Dendritic cell treated with granulocyte-macrophage colony-stimulating factor and Interleukin-4, amounts not matched to agents 40 ng/mL and 50 ng/mL, for 4 days (primary cell): ENCODE measurements at regions not wholly inside any gene's neighbourhood (a gene's known extent, or its start where the extent isn't known, plus 50 kb on each side); places are given as distances from the start of the nearest gene placed in this dataset.

Experiments used
- H3K27ac Mint-ChIP-seq: one replicate; pipeline ENCODE4 v1.8.0; 2022; ENCODE audit warnings: mild to moderate bottlenecking, mixed read lengths
- H3K27me3 Mint-ChIP-seq: one replicate; pipeline ENCODE4 v1.8.0; 2022; ENCODE audit warnings: mild to moderate bottlenecking, mixed read lengths
- H3K36me3 Mint-ChIP-seq: one replicate; pipeline ENCODE4 v1.8.0; 2022; ENCODE audit warnings: low read depth, mixed read lengths
- H3K4me1 Mint-ChIP-seq: one replicate; pipeline ENCODE4 v1.8.0; 2022; ENCODE audit warnings: low read depth, mixed read lengths
- H3K4me3 Mint-ChIP-seq: one replicate; pipeline ENCODE4 v1.8.0; 2022; ENCODE audit warnings: mild to moderate bottlenecking, moderate library complexity, mixed read lengths
- H3K9me3 Mint-ChIP-seq: one replicate; pipeline ENCODE4 v1.8.0; 2022; ENCODE audit warnings: mixed read lengths
- intact Hi-C: fragments of 100-400 bp; cut with micrococcal nuclease; formaldehyde crosslinking; loops from one replicate; pipeline ENCODE4 v1.15.0; 2022

DNA sequence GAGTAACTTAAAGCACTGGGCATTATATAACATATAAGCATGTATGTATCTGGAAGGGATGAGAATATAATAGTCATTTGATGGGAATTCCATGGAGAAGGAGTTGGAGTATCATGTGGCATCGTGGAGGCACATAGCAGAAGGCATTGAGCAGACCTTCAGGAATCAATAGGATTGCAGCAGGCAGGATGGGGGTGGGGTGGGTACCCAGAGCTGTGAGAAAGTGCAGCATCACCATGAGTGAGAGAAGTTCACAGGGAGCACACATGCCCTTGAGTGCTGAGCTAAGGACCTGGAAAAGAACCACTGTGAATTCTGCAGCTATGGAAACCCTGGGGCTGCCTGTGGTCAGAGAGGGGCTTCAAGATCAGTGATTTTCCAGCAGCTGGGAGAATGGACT lies 57.3 kb downstream of the MED10 start:
- Mint-ChIP-seq H3K27ac (no peak overlapping the region), H3K36me3 (no peaks in the 10 kb centered on the region)
- intact Hi-C loops, result no loop called here

DNA sequence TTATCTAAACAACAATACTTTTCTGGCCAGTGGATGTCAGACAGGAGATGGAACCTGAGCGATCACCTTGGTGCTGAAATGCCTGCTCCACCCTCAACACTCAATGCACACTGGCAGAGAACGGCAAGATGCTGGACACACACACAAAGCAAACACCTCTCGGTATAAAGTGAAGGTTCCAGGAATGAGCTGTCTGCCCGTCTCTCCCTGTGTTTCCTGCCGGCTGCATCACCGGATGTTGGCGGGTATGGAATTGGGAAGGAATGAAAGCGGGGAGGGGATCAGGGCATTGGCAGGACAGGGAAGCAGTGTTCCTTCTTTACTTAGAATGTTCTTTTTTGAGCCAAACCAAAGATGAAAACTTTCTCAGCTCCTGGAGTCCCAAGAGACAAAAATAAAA lies 59.2 kb downstream of the MED10 start:
- no peak overlapping the region for H3K27ac Mint-ChIP-seq
- H3K36me3 Mint-ChIP-seq, result no peaks in the 10 kb centered on the region
- H3K27me3 Mint-ChIP-seq, result no peaks in the 10 kb centered on the region
- H3K4me1 Mint-ChIP-seq, result no peaks in the 10 kb centered on the region
- H3K4me3 Mint-ChIP-seq, result no peak overlapping the region
- intact Hi-C loops, result no loop called here
- H3K9me3 Mint-ChIP-seq, result no peaks in the 10 kb centered on the region

More for the DNA sequence above, 57.3 kb downstream of the MED10 start:
- no peak overlapping the region for H3K4me3 Mint-ChIP-seq
- no peaks in the 10 kb centered on the region for H3K9me3 Mint-ChIP-seq
- no peaks in the 10 kb centered on the region for H3K27me3 Mint-ChIP-seq
- no peaks in the 10 kb centered on the region for H3K4me1 Mint-ChIP-seq

DNA sequence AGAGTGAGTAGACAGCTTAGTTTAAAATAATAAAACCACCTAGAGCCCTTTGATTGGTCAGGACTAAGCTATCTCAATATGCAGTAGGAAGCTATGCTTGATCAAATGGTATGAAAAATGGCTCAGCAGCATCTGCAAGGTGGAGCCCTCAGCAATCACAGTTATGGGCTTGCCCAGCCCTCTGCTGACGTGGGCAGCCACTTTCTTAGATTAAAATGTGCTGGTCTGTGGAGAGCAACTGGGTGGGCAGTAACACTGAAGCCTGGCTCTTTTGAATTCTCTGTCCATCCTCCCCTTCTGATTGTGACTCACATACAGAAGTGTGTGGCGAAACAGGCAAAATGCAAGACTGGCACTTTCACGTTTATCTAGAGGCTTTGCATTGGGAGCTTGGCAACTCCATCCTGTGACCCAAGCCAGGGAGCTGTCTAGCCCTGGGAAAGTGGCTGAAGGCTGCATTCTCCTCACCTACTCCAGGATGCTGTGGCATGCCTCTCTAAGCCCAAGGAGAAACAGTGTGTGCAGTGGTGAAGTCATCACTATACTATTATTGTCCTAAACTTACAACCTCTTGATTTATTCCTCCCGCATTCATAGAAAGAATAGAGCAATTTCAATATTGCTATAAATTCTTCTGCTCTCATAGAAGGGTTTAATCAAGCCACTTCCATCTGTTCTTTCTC lies 61.1 kb downstream of the MED10 start:
- Mint-ChIP-seq H3K27me3 (no peaks in the 10 kb centered on the region), H3K36me3 (no peaks in the 10 kb centered on the region), H3K4me1 (no peaks in the 10 kb centered on the region), H3K27ac (no peak overlapping the region), H3K4me3 (no peak overlapping the region), H3K9me3 (no peaks in the 10 kb centered on the region)
- intact Hi-C loops, result no loop called here

DNA sequence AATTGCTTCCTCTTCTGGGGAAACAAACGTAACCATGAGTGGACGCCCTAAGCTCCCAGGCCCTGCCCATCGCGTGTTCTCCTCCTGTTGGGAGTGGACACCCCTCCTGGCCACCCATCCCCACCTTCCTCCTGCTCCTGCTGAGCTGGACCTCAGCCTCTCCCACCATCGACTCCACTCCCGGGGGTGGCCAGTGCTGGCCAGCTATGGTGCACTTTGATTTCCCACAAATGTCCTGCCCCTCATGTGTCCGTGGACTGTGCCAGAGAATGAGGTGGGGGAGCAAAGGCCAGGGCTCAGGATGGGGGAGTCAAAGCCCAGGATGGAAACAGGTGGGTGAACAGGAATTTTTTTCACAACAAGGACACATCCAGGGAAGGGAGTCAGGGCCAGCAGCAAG lies 62.8 kb downstream of the MED10 start:
- H3K36me3 Mint-ChIP-seq, result no peaks in the 10 kb centered on the region
- intact Hi-C loops, result no loop called here
- no peak overlapping the region for H3K4me3 Mint-ChIP-seq
- no peaks in the 10 kb centered on the region for H3K9me3 Mint-ChIP-seq
- no peak overlapping the region for H3K27ac Mint-ChIP-seq
- H3K4me1 Mint-ChIP-seq, result no peaks in the 10 kb centered on the region
- H3K27me3 Mint-ChIP-seq, result no peaks in the 10 kb centered on the region

DNA sequence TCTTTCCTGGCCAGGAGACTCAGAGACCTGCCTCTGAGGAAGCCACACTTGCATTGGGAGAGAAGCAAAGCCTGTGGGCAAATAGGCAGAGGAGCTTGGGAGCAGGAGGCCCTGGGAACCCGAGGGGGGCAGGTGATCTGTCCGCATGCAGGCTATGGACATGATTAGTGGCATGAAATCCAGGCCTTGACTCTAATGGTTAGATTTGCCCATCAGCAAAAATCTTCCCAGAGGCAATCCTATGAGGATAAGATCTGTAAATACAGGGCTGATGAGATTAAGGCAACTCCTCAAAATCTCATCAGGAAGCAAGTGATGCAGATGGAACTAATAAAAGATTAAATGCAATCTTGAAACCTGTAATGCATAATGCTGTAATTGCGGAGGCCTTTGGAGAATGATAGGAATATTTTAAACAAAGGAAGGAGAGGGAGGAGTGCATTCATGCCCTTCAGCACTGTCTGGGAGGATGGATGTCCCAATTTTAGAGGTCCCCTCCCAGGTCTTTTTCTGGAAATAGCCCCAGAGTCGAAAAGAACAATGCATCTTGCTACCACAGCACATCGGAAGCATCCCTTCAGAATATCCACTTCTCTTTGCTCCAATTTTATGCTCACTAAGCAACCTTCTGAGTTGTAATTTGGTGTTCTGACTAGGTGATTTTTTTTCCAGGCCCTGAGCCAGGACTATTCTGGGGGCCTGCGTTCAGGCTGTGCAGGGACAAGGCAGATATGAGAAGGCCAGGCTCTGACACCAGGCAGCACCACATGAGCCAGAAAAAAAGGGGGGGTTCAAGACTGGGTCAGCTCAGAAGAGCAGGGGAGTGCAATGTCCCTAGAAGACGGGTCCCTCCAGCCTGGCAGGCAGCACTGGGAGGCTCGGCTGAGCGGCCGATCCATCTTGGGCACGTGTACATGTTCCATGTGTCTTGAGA lies 66.5 kb downstream of the MED10 start:
- H3K27ac Mint-ChIP-seq, result no peak overlapping the region
- no peaks in the 10 kb centered on the region for H3K9me3 Mint-ChIP-seq
- no peaks in the 10 kb centered on the region for H3K4me1 Mint-ChIP-seq
- no peaks in the 10 kb centered on the region for H3K27me3 Mint-ChIP-seq
- H3K36me3 Mint-ChIP-seq, result no peaks in the 10 kb centered on the region
- no peak overlapping the region for H3K4me3 Mint-ChIP-seq
- intact Hi-C loops, result no loop called here

DNA sequence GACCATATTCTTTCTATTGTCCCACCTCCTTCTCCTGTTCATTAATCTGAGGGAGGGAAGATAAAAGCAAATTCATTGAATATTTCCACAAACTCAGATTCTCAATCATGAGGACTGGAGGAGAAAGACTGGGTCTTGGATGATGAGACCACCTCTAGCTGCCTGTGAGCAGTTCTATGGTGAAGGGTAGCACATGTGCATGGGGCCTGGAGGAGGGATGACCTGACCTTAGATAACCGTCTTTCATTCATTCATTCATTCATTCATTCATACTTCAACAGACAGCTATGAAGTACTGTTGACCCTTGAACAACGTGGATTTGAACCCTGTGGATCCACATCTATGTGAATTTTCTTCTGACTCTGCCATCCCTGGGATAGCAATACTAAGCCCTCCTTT lies 68.4 kb downstream of the MED10 start:
- Mint-ChIP-seq H3K27ac (no peak overlapping the region), H3K9me3 (no peaks in the 10 kb centered on the region)
- intact Hi-C loops, result no loop called here

DNA sequence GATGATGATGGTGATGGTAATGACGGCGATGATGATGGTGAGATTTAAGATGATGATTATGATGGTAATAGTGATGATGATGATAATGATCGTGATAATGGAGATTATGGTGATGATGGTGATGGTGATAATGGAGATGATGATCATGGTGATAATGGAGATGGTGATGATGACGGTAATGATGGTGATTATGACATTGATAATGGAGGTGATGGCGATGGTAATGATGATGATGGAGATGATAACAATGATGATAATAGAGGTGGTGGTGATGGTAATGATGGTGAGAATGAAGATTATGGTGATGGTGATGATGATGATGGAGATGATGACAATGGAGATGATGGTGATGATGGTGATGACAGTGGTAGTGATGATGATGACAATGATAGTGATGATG lies 69.7 kb downstream of the MED10 start:
- Mint-ChIP-seq H3K9me3 (no peaks in the 10 kb centered on the region), H3K4me3 (no peak overlapping the region), H3K36me3 (no peaks in the 10 kb centered on the region), H3K27me3 (no peaks in the 10 kb centered on the region), H3K27ac (no peak overlapping the region), H3K4me1 (no peaks in the 10 kb centered on the region)
- intact Hi-C loops, result no loop called here

More for the DNA sequence above, 68.4 kb downstream of the MED10 start:
- Mint-ChIP-seq H3K36me3 (no peaks in the 10 kb centered on the region), H3K4me1 (no peaks in the 10 kb centered on the region), H3K27me3 (no peaks in the 10 kb centered on the region), H3K4me3 (no peak overlapping the region)

DNA sequence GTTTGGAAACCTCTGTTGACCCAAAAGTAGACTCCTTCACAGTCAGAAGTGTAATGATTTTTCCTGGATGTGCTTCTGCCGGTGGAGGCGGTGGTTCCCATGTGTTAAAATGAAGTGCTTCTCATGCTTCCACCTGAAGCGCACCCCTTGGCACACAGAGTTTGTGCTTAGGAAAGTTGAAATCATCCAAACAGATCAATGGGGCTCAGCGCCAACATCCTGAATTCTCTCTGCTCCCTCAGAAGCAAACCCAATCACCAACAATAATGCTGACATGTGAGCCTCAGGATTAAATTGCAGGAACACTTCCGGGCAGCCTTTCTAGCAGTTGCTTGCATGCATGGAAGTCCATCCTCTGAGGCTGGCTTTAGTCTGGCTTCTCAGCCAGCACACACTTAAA lies 71.0 kb downstream of the MED10 start:
- Mint-ChIP-seq H3K36me3 (no peaks in the 10 kb centered on the region), H3K27me3 (no peaks in the 10 kb centered on the region), H3K4me1 (no peaks in the 10 kb centered on the region), H3K4me3 (no peak overlapping the region), H3K27ac (no peak overlapping the region), H3K9me3 (no peaks in the 10 kb centered on the region)
- intact Hi-C loops, result no loop called here

DNA sequence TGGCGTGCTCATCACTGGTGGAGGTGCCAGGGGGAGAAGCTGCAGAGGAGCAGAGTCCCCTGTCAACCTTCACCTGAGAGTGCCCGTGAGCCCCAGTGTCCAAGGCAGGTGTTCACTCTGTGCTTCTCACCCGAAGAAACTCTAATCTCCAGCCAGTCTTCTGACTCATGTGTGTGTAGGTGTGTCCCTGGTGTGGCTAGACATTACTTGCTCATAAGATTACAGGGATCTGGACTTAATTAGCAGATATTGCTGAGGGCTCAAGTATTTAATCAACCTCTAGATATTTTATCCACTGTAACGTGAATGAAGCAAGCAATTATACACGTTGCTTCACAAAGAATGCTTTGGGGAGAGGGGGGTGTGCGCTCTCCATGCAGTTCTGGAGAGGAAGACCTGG lies 72.5 kb downstream of the MED10 start:
- H3K4me1 Mint-ChIP-seq, result no peaks in the 10 kb centered on the region
- no peaks in the 10 kb centered on the region for H3K36me3 Mint-ChIP-seq
- intact Hi-C loops, result no loop called here
- no peak overlapping the region for H3K4me3 Mint-ChIP-seq
- no peak overlapping the region for H3K27ac Mint-ChIP-seq
- H3K27me3 Mint-ChIP-seq, result no peaks in the 10 kb centered on the region
- H3K9me3 Mint-ChIP-seq, result no peaks in the 10 kb centered on the region

DNA sequence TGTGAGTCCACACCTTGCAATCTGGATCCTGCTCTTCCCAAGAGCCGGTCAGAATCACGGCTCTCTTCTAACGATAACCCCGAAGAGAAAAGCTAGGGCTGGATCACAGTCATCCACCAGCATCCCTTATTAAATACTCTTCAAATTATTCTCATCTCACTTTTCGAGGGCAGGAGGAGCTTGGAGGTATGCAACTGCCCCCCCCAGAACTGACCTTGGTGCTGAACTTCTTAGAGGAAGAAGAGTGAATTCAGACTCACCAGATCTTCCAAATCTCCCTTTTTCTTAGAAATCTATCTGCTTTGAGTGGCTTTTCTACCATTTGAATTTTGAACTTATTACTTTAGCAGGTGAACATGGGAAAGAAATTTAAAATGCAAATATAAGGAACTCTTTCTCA lies 75.7 kb downstream of the MED10 start:
- H3K4me3 Mint-ChIP-seq, result no peak overlapping the region

DNA sequence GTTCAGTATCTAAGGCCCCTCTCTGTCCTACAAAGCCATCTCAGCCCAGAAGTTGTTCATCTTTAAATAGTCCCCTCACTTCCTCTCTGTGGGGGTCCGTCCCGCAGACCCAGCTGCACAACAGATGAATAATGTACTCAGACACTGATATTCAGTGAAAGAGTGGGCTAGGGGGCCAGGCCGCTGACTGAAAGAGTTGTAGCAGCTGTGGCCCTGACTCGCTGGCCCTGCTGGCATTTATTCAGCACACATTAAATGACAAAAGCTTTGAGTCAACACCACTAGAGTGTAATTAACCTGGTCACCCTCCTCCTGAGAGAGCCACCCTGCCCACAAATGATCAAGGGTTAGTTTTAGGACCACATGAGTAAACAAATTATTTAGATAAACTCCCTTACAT lies 76.3 kb downstream of the MED10 start:
- no peaks in the 10 kb centered on the region for H3K27me3 Mint-ChIP-seq
- H3K9me3 Mint-ChIP-seq, result no peaks in the 10 kb centered on the region
- H3K4me3 Mint-ChIP-seq, result no peak overlapping the region
- no peaks in the 10 kb centered on the region for H3K36me3 Mint-ChIP-seq
- no peak overlapping the region for H3K27ac Mint-ChIP-seq
- intact Hi-C loops, result no loop called here
- H3K4me1 Mint-ChIP-seq, result no peaks in the 10 kb centered on the region

More for the DNA sequence above, 75.7 kb downstream of the MED10 start:
- Mint-ChIP-seq H3K27me3 (no peaks in the 10 kb centered on the region), H3K9me3 (no peaks in the 10 kb centered on the region), H3K27ac (no peak overlapping the region), H3K36me3 (no peaks in the 10 kb centered on the region), H3K4me1 (no peaks in the 10 kb centered on the region)
- intact Hi-C loops, result no loop called here

DNA sequence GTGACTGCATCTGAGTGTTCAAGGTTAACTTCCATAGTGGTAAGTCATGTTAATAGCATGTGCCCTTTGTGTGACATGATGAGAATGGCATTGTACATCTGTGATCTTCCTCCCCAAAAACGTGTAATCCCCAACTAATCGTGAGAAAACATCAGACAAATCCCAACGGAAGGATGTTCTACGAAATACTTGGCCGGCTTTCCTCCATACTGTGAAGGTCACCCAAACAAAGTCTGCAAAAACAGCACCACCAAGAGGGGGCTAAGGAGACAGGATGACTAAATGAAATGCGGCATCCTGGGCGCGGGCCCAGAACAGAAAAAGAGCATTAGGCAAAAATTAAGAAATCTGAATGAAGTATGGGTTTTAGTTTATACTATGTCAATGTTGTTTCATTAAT lies 81.8 kb downstream of the MED10 start:
- Mint-ChIP-seq H3K27ac (no peak overlapping the region), H3K9me3 (no peaks in the 10 kb centered on the region), H3K4me1 (no peaks in the 10 kb centered on the region), H3K27me3 (no peaks in the 10 kb centered on the region), H3K36me3 (no peaks in the 10 kb centered on the region), H3K4me3 (no peak overlapping the region)
- intact Hi-C loops, result no loop called here

DNA sequence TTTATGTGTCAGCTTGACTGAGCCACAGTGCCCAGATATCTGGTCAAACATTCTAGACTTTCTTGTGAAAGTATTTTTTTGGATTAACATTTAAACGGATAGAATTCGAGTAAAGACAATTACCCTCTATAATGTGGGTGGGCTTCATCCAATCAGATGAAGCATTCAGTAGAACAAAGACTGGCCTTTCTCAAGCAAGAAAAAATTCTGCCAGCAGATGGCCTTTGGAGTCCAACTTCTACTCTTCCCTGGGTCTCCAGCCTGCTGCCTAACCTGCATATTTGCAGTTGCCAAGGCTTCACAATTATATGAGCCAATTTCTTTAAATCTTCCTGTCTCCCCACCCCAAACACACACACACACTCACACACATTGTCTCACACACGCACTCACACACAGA lies 86.4 kb downstream of the MED10 start:
- Mint-ChIP-seq H3K4me1 (no peaks in the 10 kb centered on the region), H3K4me3 (no peak overlapping the region), H3K9me3 (no peaks in the 10 kb centered on the region), H3K27me3 (no peaks in the 10 kb centered on the region), H3K27ac (no peak overlapping the region), H3K36me3 (no peaks in the 10 kb centered on the region)
- intact Hi-C loops, result no loop called here

DNA sequence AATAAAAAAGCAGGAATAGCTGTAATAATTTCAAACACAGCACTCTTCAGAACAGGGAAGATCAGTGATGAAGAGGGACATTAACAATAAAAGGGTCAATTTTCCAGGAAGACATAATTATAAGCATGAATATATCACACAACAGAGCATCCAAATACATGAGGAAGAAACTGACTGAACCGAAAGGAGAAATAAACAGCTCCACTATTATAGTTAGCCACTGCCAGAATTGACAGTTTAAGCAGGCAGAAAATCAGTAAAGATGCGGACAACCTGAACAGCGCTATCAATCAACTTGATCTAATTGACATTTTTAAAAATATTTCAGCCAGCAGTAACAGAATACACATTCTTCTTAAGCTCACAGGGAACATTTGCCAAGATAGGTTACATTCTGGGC lies 89.1 kb downstream of the MED10 start:
- Mint-ChIP-seq H3K27ac (no peak overlapping the region), H3K27me3 (no peaks in the 10 kb centered on the region), H3K4me1 (no peaks in the 10 kb centered on the region), H3K4me3 (no peak overlapping the region), H3K9me3 (no peaks in the 10 kb centered on the region), H3K36me3 (no peaks in the 10 kb centered on the region)
- intact Hi-C loops, result no loop called here
